ENCODE measurements at regions not wholly inside any gene's neighbourhood (a gene's known extent, or its start where the extent isn't known, plus 50 kb on each side); places are given as distances from the start of the nearest gene placed in this dataset.

DNA sequence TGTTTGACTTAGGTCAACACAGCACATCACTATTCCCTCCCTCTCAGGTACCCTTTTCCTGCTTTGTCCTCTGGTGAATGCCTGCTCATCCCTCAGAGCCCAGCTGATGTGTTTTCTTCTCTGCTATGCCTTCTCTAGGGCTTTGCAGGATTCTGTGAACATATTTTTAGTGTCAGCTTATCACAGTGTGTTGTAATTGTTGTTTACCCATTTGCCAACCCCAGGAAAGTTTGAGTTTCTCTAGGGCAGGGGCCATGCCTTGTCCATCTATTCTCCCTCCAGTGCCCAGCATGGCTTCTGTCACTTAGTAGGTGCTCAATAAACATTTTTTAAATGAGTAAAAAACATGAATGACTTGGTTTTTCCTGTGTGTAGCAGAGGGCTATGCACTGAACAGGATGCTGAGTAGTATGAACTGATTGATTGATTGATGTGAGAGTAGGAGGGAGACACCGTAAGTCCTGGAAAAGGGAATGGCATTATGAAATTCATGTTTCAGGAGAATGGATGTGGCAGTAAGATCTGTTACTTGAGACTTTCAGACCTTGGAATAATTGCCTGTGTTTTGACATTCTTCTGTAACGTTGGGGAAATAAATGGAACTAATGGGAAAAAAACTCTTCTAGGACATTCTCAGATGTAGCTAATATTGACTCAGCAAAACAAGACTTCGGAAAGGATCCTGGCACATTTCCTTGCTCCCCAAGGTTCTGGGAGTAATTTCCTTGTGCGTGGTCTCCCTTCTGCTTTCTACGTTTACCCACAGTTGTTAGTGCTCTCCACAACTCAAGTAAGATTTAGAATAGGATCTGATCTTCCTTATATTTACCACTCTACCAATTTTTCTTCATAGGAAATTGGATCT lies 267.3 kb upstream of the TBL1XR1 start (continued):
- no peak for TF ChIP-seq CTCF (IDR thresholded peaks at IDR 0.05; ENCODE audit: control extremely low read depth in 1 of 3, insufficient read depth in 1 of 3, low read depth in 1 of 3, low read length in 3 of 3)
